ENCODE measurements at regions not wholly inside any gene's neighbourhood (a gene's known extent, or its start where the extent isn't known, plus 50 kb on each side); places are given as distances from the start of the nearest gene placed in this dataset.

- TF ChIP-seq POLR2A (IDR thresholded peaks at IDR 0.05; ENCODE audit: borderline replicate concordance, extremely low read depth, insufficient read depth, insufficient read length) = no peak
- TF ChIP-seq CTCF (IDR thresholded peaks at IDR 0.05 in 2 of 3, conservative IDR thresholded peaks at IDR 0.05 in 1 of 3; ENCODE audit: borderline replicate concordance in 1 of 3, insufficient read depth in 1 of 3, low read depth in 2 of 3, low read length in 2 of 3) = peak in 2 of 3 experiments; percentile 35 to 49; a peak in 3 of 6 replicates
- TF ChIP-seq RAD21 (IDR thresholded peaks at IDR 0.05; ENCODE audit: low read depth) = peak; percentile 26; the same call in 1 of the 2 replicates
- H3K27me3 ChIP-seq (ENCODE audit: insufficient read depth, low read length) = no peaks in the 10 kb centered on the region
- ATAC-seq (peak; percentile 74), DNase-seq (ENCODE audit: low read depth, low spot score) (no peak)
- H3K27ac ChIP-seq (ENCODE audit: low read depth, low read length) = no peak overlapping the region
- ChIA-PET RAD21 (ENCODE audit: low non-redundant PET in 1 of 2, low total read pairs in 2 of 2, uncharacterized antibody in 2 of 2, unreplicated experiment in 2 of 2) (no interaction called here), POLR2A (no interaction called here), CTCF (interaction anchor here (1.1 kb wide), 1 partner anchor 17 kb away, joined by 3 read pairs; no protein-coding TSS in a partner anchor)
- BruUV-seq (replicated peaks) = no TSS peak
- no peaks in the 10 kb centered on the region for H3K36me3 ChIP-seq (ENCODE audit: control insufficient read depth in 1 of 2, insufficient read depth in 2 of 2, low read length in 2 of 2)
- H3K4me1 ChIP-seq (ENCODE audit: control insufficient read depth in 1 of 2, insufficient read depth in 2 of 2, low read length in 2 of 2) = no peaks in the 10 kb centered on the region
- H3K9me3 ChIP-seq (ENCODE audit: control insufficient read depth in 1 of 2, insufficient read depth in 1 of 2, low read depth in 1 of 2, low read length in 2 of 2) = no peaks in the 10 kb centered on the region
- no peaks in the 10 kb centered on the region for H4K20me1 ChIP-seq (ENCODE audit: insufficient read depth)
- intact Hi-C loops (cut with micrococcal nuclease) = no loop called here
- no peaks in the 10 kb centered on the region for H3K9me2 ChIP-seq (ENCODE audit: insufficient read depth)
- H3K79me2 ChIP-seq (ENCODE audit: insufficient read depth, low read length) = no peaks in the 10 kb centered on the region
- H2AFZ ChIP-seq (ENCODE audit: low read depth, low read length, poor library complexity, severe bottlenecking) = no peak overlapping the region
- H3K4me2 ChIP-seq (ENCODE audit: low read length) = no peak overlapping the region
- H3K4me3 ChIP-seq (replicated peaks in 1 of 2; ENCODE audit: low read depth in 1 of 2, low read length in 2 of 2) = no peak overlapping the region
- H3K9ac ChIP-seq (ENCODE audit: low read length) = no peak overlapping the region
These were observed 189.8 kb upstream of the LYPLAL1 start for GRCh38 chr1:218983848-218984247.

GRCh38 chr1:218985424-218985984, 188.2 kb upstream of the LYPLAL1 start:
- H3K27ac ChIP-seq (ENCODE audit: low read depth, low read length) = no peak overlapping the region
- H2AFZ ChIP-seq (ENCODE audit: low read depth, low read length, poor library complexity, severe bottlenecking) = no peak overlapping the region
- intact Hi-C loops (cut with micrococcal nuclease) = no loop called here
- ChIA-PET RAD21 (ENCODE audit: low non-redundant PET in 1 of 2, low total read pairs in 2 of 2, uncharacterized antibody in 2 of 2, unreplicated experiment in 2 of 2) (no interaction called here), CTCF (no interaction called here), POLR2A (no interaction called here)
- no peaks in the 10 kb centered on the region for H3K9me2 ChIP-seq (ENCODE audit: insufficient read depth)
- no peaks in the 10 kb centered on the region for H3K79me2 ChIP-seq (ENCODE audit: insufficient read depth, low read length)
- ATAC-seq (no peak), DNase-seq (ENCODE audit: low read depth, low spot score) (no peak)
- no peaks in the 10 kb centered on the region for H4K20me1 ChIP-seq (ENCODE audit: insufficient read depth)
- no peaks in the 10 kb centered on the region for H3K27me3 ChIP-seq (ENCODE audit: insufficient read depth, low read length)
- no peaks in the 10 kb centered on the region for H3K36me3 ChIP-seq (ENCODE audit: control insufficient read depth in 1 of 2, insufficient read depth in 2 of 2, low read length in 2 of 2)
- H3K4me3 ChIP-seq (replicated peaks in 1 of 2; ENCODE audit: low read depth in 1 of 2, low read length in 2 of 2) = no peak overlapping the region
- no peak overlapping the region for H3K4me2 ChIP-seq (ENCODE audit: low read length)
- BruUV-seq (replicated peaks) = no TSS peak
- no peak overlapping the region for H3K9ac ChIP-seq (ENCODE audit: low read length)
- no peaks in the 10 kb centered on the region for H3K4me1 ChIP-seq (ENCODE audit: control insufficient read depth in 1 of 2, insufficient read depth in 2 of 2, low read length in 2 of 2)
- H3K9me3 ChIP-seq (ENCODE audit: control insufficient read depth in 1 of 2, insufficient read depth in 1 of 2, low read depth in 1 of 2, low read length in 2 of 2) = no peaks in the 10 kb centered on the region
- TF ChIP-seq ZBTB33 (IDR thresholded peaks at IDR 0.05; ENCODE audit: extremely low read depth, insufficient replicate concordance, low read length) = no peak
- no peak for TF ChIP-seq SRF (IDR thresholded peaks at IDR 0.05; ENCODE audit: low read depth)
- no peak for TF ChIP-seq REST (IDR thresholded peaks at IDR 0.05; ENCODE audit: low read depth)
- TF ChIP-seq TCF7L2 (IDR thresholded peaks at IDR 0.05; ENCODE audit: borderline replicate concordance, extremely low read depth, insufficient read depth, insufficient read length) = no peak
- no peak for TF ChIP-seq EZH2phosphoT487 (IDR thresholded peaks at IDR 0.05; ENCODE audit: borderline replicate concordance)
- TF ChIP-seq ATF3 (IDR thresholded peaks at IDR 0.05) = no peak
- TF ChIP-seq ELF1 (IDR thresholded peaks at IDR 0.05; ENCODE audit: borderline replicate concordance, low read depth) = no peak
- TF ChIP-seq FOSL1 (IDR thresholded peaks at IDR 0.05; ENCODE audit: low read depth) = no peak
- no peak for TF ChIP-seq JUND (IDR thresholded peaks at IDR 0.05)
- no peak for TF ChIP-seq EZH2 (IDR thresholded peaks at IDR 0.05)
